GM23338 (cell line): ENCODE measurements at regions not wholly inside any gene's neighbourhood (a gene's known extent, or its start where the extent isn't known, plus 50 kb on each side); places are given as distances from the start of the nearest gene placed in this dataset.

Experiments used
- ATAC-seq: fragments of 200-7000 bp; cut with Tn5 transposase; 3 replicates; pipeline ENCODE4 v1.9.1; 2020
- DNase-seq: peaks from one replicate; pipeline ENCODE4 v3.0.0-alpha.2; 2015; ENCODE audit warnings: low spot score
- H2AFZ ChIP-seq: fragments of 200-600 bp; sonication (generic); 2 replicates; pipeline ENCODE4 v1.8.0; 2016; ENCODE audit warnings: antibody characterized with exemption, mild to moderate bottlenecking, moderate library complexity
- H3F3A ChIP-seq: fragments of 200-600 bp; sonication (generic); replicated peaks from 2 replicates; pipeline ENCODE4 v1.8.0; 2017; ENCODE audit warnings: antibody characterized with exemption, mixed run types, low read depth
- H3K27ac ChIP-seq: fragments of 200-600 bp; sonication (generic); 2 replicates; pipeline ENCODE4 v1.6.1; 2016; ENCODE audit warnings: low read depth
- H3K27me3 ChIP-seq: fragments of 200-600 bp; sonication (generic); 2 replicates; pipeline ENCODE4 v1.8.0; 2016; ENCODE audit warnings: mild to moderate bottlenecking, mixed run types, moderate library complexity; ENCODE audit not compliant: insufficient read depth
- H3K36me3 ChIP-seq: fragments of 200-600 bp; sonication (generic); 2 replicates; pipeline ENCODE4 v1.8.0; 2016; ENCODE audit warnings: mild to moderate bottlenecking; ENCODE audit not compliant: insufficient read depth
- H3K4me1 ChIP-seq: fragments of 200-600 bp; sonication (generic); 2 replicates; pipeline ENCODE4 v1.8.0; 2016; ENCODE audit warnings: mild to moderate bottlenecking, moderate library complexity; ENCODE audit not compliant: insufficient read depth
- H3K4me2 ChIP-seq: fragments of 200-600 bp; sonication (generic); 2 replicates; pipeline ENCODE4 v1.7.1; 2017; ENCODE audit warnings: mixed run types
- H3K4me3 ChIP-seq: fragments of 200-600 bp; sonication (generic); 2 replicates; pipeline ENCODE4 v1.6.1; 2016; ENCODE audit warnings: mixed run types
- H3K79me2 ChIP-seq: fragments of 200-600 bp; sonication (generic); replicated peaks from 2 replicates; pipeline ENCODE4 v1.8.0; 2017; ENCODE audit warnings: mild to moderate bottlenecking; ENCODE audit not compliant: insufficient read depth
- H3K9me2 ChIP-seq: fragments of 200-600 bp; sonication (generic); 2 replicates; pipeline ENCODE4 v1.8.0; 2017; ENCODE audit not compliant: insufficient read depth
- H4K20me1 ChIP-seq: fragments of 200-600 bp; sonication (generic); replicated peaks from 2 replicates; pipeline ENCODE4 v1.8.0; 2017; ENCODE audit warnings: mild to moderate bottlenecking; ENCODE audit not compliant: insufficient read depth
- H3K27ac Mint-ChIP-seq: 2 replicates; pipeline ENCODE4 v1.8.0; 2020; ENCODE audit warnings: inconsistent platforms, mild to moderate bottlenecking, moderate library complexity, mixed read lengths
- H3K27me3 Mint-ChIP-seq: 3 replicates; pipeline ENCODE4 v1.8.0; 2022; ENCODE audit warnings: low read depth, mild to moderate bottlenecking, moderate library complexity, mixed read lengths, inconsistent platforms; ENCODE audit not compliant: insufficient read depth, poor library complexity
- H3K36me3 Mint-ChIP-seq: 3 replicates; pipeline ENCODE4 v1.8.0; 2021; ENCODE audit warnings: low read depth, mild to moderate bottlenecking, inconsistent platforms, moderate library complexity, mixed read lengths
- H3K4me1 Mint-ChIP-seq: 3 replicates; pipeline ENCODE4 v1.8.0; 2020; ENCODE audit warnings: mild to moderate bottlenecking, inconsistent platforms, mixed read lengths
- H3K4me3 Mint-ChIP-seq: 3 replicates; pipeline ENCODE4 v1.8.0; 2021; ENCODE audit warnings: moderate library complexity, mild to moderate bottlenecking, inconsistent platforms, mixed read lengths
- H3K9me3 Mint-ChIP-seq: 3 replicates; pipeline ENCODE4 v1.8.0; 2020; ENCODE audit warnings: moderate library complexity, mild to moderate bottlenecking, inconsistent platforms, mixed read lengths
- CREB1 ChIP-seq: fragments of 250-450 bp; sonication (Bioruptor Pico); IDR thresholded peaks from 2 replicates; pipeline ENCODE4 v1.5.0; 2020; ENCODE audit warnings: low read depth, mild to moderate bottlenecking, moderate library complexity
- CTCF ChIP-seq, 2 experiments: fragments of 200-600 bp in 1 of 2; sonication (generic) in 1 of 2; conservative IDR thresholded peaks; 2 replicates each; pipeline versions ENCODE4 v1.5.1 to v1.6.1; 2016 to 2017; ENCODE audit warnings: antibody characterized with exemption in 2 of 2, low read depth in 2 of 2, mild to moderate bottlenecking in 2 of 2, moderate library complexity in 1 of 2
- ETS1 ChIP-seq: IDR thresholded peaks from 2 replicates; pipeline ENCODE4 v1.6.1; 2016; ENCODE audit warnings: antibody characterized with exemption
- EZH2 ChIP-seq: fragments of 200-600 bp; sonication (generic); IDR thresholded peaks from one replicate; pipeline ENCODE4 v1.8.0; 2017; ENCODE audit warnings: antibody characterized with exemption, mild to moderate bottlenecking, low read depth; ENCODE audit not compliant: unreplicated experiment
- EZH2phosphoT487 ChIP-seq: fragments of 200-600 bp; sonication (generic); IDR thresholded peaks from one replicate; pipeline ENCODE4 v1.8.1; 2018; ENCODE audit warnings: antibody characterized with exemption; ENCODE audit not compliant: unreplicated experiment
- NANOG ChIP-seq: IDR thresholded peaks from 2 replicates; pipeline ENCODE4 v1.6.1; 2016; ENCODE audit warnings: antibody characterized with exemption, borderline replicate concordance
- POLR2AphosphoS5 ChIP-seq: IDR thresholded peaks from 2 replicates; pipeline ENCODE4 v1.6.1; 2016; ENCODE audit warnings: antibody characterized with exemption, low read depth
- REST ChIP-seq: IDR thresholded peaks from one replicate; pipeline ENCODE4 v1.6.1; 2018; ENCODE audit warnings: antibody characterized with exemption; ENCODE audit not compliant: unreplicated experiment
- STAT1 ChIP-seq: IDR thresholded peaks from one replicate; pipeline ENCODE4 v1.6.1; 2016; ENCODE audit warnings: antibody characterized with exemption; ENCODE audit not compliant: unreplicated experiment
- ZNF114 ChIP-seq: fragments of 250-450 bp; sonication (Bioruptor Pico); IDR thresholded peaks from 2 replicates; pipeline ENCODE4 v1.5.0; 2020; ENCODE audit warnings: mild to moderate bottlenecking, moderate library complexity
- ZNF331 ChIP-seq: fragments of 250-450 bp; sonication (Bioruptor Pico); IDR thresholded peaks from 2 replicates; pipeline ENCODE4 v1.5.0; 2020; ENCODE audit warnings: low read depth, mild to moderate bottlenecking, moderate library complexity

DNA sequence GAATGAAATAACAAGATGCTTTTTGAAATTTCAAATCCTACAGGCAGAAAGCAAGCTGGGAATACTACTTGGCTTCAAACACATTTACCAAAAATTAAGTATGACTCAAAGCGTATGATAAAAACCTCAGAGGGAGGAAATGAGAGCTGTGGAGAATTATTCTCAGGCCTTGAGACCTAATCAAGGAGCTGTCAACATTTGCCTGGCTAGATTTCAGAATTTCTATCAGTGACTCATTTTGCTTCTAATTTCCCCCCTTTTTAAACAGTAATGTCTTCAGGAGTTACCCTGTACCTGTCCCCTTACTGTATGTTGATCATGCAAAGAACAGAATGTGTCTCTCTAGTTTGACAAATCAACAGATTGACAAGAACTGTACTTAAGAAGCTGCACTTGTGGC is 1324.5 kb upstream of the DDX18 start (continued):
- TF ChIP-seq REST (no peak), ZNF114 (CRISPR knock-in tag) (no peak), STAT1 (no peak), CTCF (conservative IDR thresholded peaks at IDR 0.05; ENCODE audit: low read depth in 2 of 2) (no peak), ZNF331 (CRISPR knock-in tag) (no peak), CREB1 (CRISPR knock-in tag) (no peak), EZH2 (no peak)

DNA sequence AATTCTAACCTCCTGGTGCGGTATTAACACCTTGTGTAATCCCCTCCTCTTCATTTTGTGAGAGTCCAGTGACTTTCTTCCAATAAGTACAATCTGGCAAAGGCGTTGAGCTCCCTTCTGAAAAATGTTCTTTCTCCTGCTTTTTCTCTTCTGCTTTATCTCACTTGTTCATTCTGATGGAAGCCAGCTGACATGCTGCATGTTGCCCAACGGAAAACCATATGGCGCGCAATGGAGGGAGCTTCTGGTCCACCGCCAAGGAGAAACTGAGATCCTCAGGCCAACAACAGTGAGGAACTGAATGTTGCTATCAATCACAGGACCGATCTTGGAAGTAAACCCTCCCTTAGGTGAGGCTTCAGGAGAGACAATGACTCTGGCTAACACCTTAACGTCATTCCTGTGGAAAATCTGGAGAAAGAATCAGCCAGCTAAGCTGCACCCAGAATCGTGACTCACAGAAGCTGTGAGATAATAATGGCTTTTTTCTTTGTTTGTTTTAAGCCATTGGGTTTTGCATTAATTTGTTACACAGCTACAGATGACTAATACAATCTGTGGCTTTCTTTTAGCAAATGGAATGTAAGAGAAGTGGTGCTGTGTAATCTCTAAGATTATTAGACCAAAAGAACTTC is 1323.9 kb upstream of the DDX18 start:
- H3K27ac Mint-ChIP-seq, result no peak overlapping the region
- ATAC-seq, result no peak

GRCh38 chr2:116491292-116491691 is 1323.2 kb upstream of the DDX18 start:
- Histone ChIP-seq H3K79me2 (no peaks in the 10 kb centered on the region), H3K27ac (no peak overlapping the region), H3K9me2 (no peaks in the 10 kb centered on the region), H3K4me2 (no peak overlapping the region), H4K20me1 (no peaks in the 10 kb centered on the region), H2AFZ (no peak overlapping the region), H3K4me1 (no peaks in the 10 kb centered on the region), H3K36me3 (no peaks in the 10 kb centered on the region), H3K27me3 (no peaks in the 10 kb centered on the region), H3F3A (no peaks in the 10 kb centered on the region), H3K4me3 (no peak overlapping the region)
- no peaks in the 10 kb centered on the region; the same call in 1 of the 3 replicates for H3K9me3 Mint-ChIP-seq
- H3K27me3 Mint-ChIP-seq, result no peaks in the 10 kb centered on the region
- ATAC-seq (no peak), DNase-seq (no peak)
- H3K4me1 Mint-ChIP-seq, result no peaks in the 10 kb centered on the region
- H3K27ac Mint-ChIP-seq, result no peak overlapping the region
- no peaks in the 10 kb centered on the region for H3K36me3 Mint-ChIP-seq
- no peak overlapping the region for H3K4me3 Mint-ChIP-seq
- no peak for TF ChIP-seq ETS1
- TF ChIP-seq ZNF114 (CRISPR knock-in tag), result no peak
- TF ChIP-seq CREB1 (CRISPR knock-in tag), result no peak
- TF ChIP-seq CTCF (conservative IDR thresholded peaks at IDR 0.05; ENCODE audit: low read depth in 2 of 2), result no peak
- TF ChIP-seq NANOG, result no peak
- TF ChIP-seq ZNF331 (CRISPR knock-in tag), result no peak
- TF ChIP-seq EZH2phosphoT487, result no peak

More for the DNA sequence above, 1323.9 kb upstream of the DDX18 start:
- Histone ChIP-seq H2AFZ (no peak overlapping the region), H3K27me3 (no peaks in the 10 kb centered on the region), H3K4me1 (no peaks in the 10 kb centered on the region), H3K79me2 (no peaks in the 10 kb centered on the region), H4K20me1 (no peaks in the 10 kb centered on the region), H3K36me3 (no peaks in the 10 kb centered on the region), H3K4me3 (no peak overlapping the region), H3K27ac (no peak overlapping the region), H3K4me2 (no peak overlapping the region), H3F3A (no peaks in the 10 kb centered on the region), H3K9me2 (no peaks in the 10 kb centered on the region)
- TF ChIP-seq STAT1 (no peak), POLR2AphosphoS5 (no peak)
- DNase-seq, result no peak
- H3K36me3 Mint-ChIP-seq, result no peaks in the 10 kb centered on the region
- no peaks in the 10 kb centered on the region for H3K4me1 Mint-ChIP-seq
- no peaks in the 10 kb centered on the region for H3K27me3 Mint-ChIP-seq
- H3K9me3 Mint-ChIP-seq, result no peaks in the 10 kb centered on the region; the same call in none of the 3 replicates
- H3K4me3 Mint-ChIP-seq, result no peak overlapping the region
